HepG2 (cell line): ENCODE measurements at regions not wholly inside any gene's neighbourhood (a gene's known extent, or its start where the extent isn't known, plus 50 kb on each side); places are given as distances from the start of the nearest gene placed in this dataset.
A peak's percentile ranks its signal among the peaks of the same experiment; 100 is the strongest.

Experiments
- GABPA ChIP-seq, 2 experiments: IDR thresholded peaks; 2 replicates each; pipeline ENCODE4 v1.6.1; 2011 to 2016; ENCODE audit warnings: low read depth in 2 of 2, low read length in 1 of 2, missing biosample characterization in 1 of 2, missing genetic modification characterization in 1 of 2
- NONO ChIP-seq, 2 experiments: fragments of 450-650 bp in 1 of 2; sonication (generic) in 1 of 2; formaldehyde crosslinking in 1 of 2; IDR thresholded peaks in 1 of 2; conservative IDR thresholded peaks in 1 of 2; 2 replicates each; pipeline versions ENCODE4 v1.6.1 to v1.8.0; 2017 to 2022; ENCODE audit warnings: mild to moderate bottlenecking in 1 of 2, missing genetic modification reagents in 1 of 2, moderate library complexity in 1 of 2
- PITX1 ChIP-seq: sonication (generic); formaldehyde crosslinking; IDR thresholded peaks from 2 replicates; pipeline ENCODE4 v1.5.1; 2020; ENCODE audit warnings: mild to moderate bottlenecking, missing genetic modification reagents
- TAF15 ChIP-seq: fragments of 200-400 bp; formaldehyde crosslinking; IDR thresholded peaks from one replicate; pipeline ENCODE4 v1.6.1; 2018; ENCODE audit warnings: mild to moderate bottlenecking, low read depth, low read length; ENCODE audit not compliant: poor library complexity, severe bottlenecking
- ZBTB20 ChIP-seq: sonication (generic); formaldehyde crosslinking; IDR thresholded peaks from 2 replicates; pipeline ENCODE4 v1.8.1; 2023; ENCODE audit warnings: missing genetic modification reagents, low read depth, mild to moderate bottlenecking, borderline replicate concordance
- ZMYM4 ChIP-seq: sonication (generic); formaldehyde crosslinking; IDR thresholded peaks from 2 replicates; pipeline ENCODE4 v1.8.1; 2023; ENCODE audit warnings: mild to moderate bottlenecking, missing genetic modification reagents
- ZNF577 ChIP-seq: sonication (generic); formaldehyde crosslinking; IDR thresholded peaks from 2 replicates; pipeline ENCODE4 v1.4.0; 2020; ENCODE audit warnings: mild to moderate bottlenecking, low read depth, missing genetic modification reagents, borderline replicate concordance
- TF ChIP-seq, protein P1 (sequence below): sonication (generic); formaldehyde crosslinking; conservative IDR thresholded peaks from 2 replicates; pipeline ENCODE4 v1.8.1; 2023; ENCODE audit warnings: missing genetic modification reagents
- TF ChIP-seq, protein P2 (sequence below): sonication (generic); formaldehyde crosslinking; IDR thresholded peaks from 2 replicates; pipeline ENCODE4 v1.8.1; 2022; ENCODE audit warnings: mild to moderate bottlenecking, missing genetic modification reagents
- TF ChIP-seq, protein P3 (sequence below): sonication (generic); formaldehyde crosslinking; IDR thresholded peaks from 2 replicates; pipeline ENCODE4 v1.9.0; 2021; ENCODE audit warnings: mild to moderate bottlenecking, missing genetic modification reagents
- TF ChIP-seq, protein P4 (sequence below): sonication (generic); formaldehyde crosslinking; IDR thresholded peaks from 2 replicates; pipeline ENCODE4 v1.5.1; 2020; ENCODE audit warnings: mild to moderate bottlenecking, missing genetic modification reagents, moderate library complexity

DNA sequence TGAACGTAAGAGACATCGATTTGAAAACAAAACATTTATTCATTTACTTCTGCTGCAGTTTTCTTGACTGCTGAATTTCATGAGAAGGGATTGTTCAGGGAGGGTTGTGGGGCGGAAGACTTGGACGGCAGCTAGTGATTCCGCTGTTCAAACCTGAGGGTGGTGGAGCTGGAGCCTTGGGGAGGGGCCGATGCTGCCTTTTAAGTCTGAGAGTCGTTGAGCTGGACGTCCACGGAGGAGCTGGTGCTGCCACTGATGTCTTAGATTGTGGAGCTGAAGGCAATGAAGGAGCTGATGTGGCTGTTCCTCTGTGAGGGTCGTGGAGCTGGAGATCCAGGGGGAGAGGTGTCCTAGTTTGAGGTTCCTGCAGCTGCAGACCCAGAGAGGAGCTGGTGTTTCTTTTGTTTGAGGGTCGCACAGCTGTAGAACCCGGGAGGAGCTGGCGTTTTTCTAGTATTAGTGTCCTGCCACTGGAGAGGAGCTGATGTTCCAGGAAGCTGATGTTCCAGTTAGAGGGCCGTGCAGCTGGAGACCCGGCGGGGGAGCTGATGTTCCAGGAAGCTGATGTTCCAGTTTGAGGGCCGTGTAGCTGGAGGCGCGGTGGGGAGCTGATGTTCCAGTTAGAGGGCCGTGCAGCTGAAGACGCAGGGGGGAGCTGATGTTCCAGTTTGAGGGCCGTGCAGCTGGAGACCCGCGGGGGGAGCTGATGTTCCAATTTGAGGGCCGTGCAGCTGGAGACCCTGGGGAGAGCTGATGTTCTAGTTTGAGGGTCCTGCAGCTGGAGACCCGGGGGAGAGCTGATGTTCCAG, 150.9 kb downstream of the RTP5 start (continued):
- TF ChIP-seq, protein P1, sequence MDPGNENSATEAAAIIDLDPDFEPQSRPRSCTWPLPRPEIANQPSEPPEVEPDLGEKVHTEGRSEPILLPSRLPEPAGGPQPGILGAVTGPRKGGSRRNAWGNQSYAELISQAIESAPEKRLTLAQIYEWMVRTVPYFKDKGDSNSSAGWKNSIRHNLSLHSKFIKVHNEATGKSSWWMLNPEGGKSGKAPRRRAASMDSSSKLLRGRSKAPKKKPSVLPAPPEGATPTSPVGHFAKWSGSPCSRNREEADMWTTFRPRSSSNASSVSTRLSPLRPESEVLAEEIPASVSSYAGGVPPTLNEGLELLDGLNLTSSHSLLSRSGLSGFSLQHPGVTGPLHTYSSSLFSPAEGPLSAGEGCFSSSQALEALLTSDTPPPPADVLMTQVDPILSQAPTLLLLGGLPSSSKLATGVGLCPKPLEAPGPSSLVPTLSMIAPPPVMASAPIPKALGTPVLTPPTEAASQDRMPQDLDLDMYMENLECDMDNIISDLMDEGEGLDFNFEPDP, result no peak
- peak; percentile 69 for TF ChIP-seq ZMYM4 (CRISPR knock-in tag)
- 0 out of 2 replicates have a peak, but pooled peaks have one; percentile 21 for TF ChIP-seq ZNF577
- TF ChIP-seq, protein P2, sequence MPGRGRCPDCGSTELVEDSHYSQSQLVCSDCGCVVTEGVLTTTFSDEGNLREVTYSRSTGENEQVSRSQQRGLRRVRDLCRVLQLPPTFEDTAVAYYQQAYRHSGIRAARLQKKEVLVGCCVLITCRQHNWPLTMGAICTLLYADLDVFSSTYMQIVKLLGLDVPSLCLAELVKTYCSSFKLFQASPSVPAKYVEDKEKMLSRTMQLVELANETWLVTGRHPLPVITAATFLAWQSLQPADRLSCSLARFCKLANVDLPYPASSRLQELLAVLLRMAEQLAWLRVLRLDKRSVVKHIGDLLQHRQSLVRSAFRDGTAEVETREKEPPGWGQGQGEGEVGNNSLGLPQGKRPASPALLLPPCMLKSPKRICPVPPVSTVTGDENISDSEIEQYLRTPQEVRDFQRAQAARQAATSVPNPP (CRISPR knock-in tag), result no peak
- no peak for TF ChIP-seq ZBTB20 (CRISPR knock-in tag)
- TF ChIP-seq, protein P3, sequence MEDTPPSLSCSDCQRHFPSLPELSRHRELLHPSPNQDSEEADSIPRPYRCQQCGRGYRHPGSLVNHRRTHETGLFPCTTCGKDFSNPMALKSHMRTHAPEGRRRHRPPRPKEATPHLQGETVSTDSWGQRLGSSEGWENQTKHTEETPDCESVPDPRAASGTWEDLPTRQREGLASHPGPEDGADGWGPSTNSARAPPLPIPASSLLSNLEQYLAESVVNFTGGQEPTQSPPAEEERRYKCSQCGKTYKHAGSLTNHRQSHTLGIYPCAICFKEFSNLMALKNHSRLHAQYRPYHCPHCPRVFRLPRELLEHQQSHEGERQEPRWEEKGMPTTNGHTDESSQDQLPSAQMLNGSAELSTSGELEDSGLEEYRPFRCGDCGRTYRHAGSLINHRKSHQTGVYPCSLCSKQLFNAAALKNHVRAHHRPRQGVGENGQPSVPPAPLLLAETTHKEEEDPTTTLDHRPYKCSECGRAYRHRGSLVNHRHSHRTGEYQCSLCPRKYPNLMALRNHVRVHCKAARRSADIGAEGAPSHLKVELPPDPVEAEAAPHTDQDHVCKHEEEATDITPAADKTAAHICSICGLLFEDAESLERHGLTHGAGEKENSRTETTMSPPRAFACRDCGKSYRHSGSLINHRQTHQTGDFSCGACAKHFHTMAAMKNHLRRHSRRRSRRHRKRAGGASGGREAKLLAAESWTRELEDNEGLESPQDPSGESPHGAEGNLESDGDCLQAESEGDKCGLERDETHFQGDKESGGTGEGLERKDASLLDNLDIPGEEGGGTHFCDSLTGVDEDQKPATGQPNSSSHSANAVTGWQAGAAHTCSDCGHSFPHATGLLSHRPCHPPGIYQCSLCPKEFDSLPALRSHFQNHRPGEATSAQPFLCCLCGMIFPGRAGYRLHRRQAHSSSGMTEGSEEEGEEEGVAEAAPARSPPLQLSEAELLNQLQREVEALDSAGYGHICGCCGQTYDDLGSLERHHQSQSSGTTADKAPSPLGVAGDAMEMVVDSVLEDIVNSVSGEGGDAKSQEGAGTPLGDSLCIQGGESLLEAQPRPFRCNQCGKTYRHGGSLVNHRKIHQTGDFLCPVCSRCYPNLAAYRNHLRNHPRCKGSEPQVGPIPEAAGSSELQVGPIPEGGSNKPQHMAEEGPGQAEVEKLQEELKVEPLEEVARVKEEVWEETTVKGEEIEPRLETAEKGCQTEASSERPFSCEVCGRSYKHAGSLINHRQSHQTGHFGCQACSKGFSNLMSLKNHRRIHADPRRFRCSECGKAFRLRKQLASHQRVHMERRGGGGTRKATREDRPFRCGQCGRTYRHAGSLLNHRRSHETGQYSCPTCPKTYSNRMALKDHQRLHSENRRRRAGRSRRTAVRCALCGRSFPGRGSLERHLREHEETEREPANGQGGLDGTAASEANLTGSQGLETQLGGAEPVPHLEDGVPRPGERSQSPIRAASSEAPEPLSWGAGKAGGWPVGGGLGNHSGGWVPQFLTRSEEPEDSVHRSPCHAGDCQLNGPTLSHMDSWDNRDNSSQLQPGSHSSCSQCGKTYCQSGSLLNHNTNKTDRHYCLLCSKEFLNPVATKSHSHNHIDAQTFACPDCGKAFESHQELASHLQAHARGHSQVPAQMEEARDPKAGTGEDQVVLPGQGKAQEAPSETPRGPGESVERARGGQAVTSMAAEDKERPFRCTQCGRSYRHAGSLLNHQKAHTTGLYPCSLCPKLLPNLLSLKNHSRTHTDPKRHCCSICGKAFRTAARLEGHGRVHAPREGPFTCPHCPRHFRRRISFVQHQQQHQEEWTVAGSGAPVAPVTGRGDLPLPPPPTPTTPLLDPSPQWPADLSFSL (CRISPR knock-in tag), result no peak
- peak; percentile 34; the same call in 1 of the 2 replicates for TF ChIP-seq PITX1 (CRISPR knock-in tag)
- TF ChIP-seq, protein P4, sequence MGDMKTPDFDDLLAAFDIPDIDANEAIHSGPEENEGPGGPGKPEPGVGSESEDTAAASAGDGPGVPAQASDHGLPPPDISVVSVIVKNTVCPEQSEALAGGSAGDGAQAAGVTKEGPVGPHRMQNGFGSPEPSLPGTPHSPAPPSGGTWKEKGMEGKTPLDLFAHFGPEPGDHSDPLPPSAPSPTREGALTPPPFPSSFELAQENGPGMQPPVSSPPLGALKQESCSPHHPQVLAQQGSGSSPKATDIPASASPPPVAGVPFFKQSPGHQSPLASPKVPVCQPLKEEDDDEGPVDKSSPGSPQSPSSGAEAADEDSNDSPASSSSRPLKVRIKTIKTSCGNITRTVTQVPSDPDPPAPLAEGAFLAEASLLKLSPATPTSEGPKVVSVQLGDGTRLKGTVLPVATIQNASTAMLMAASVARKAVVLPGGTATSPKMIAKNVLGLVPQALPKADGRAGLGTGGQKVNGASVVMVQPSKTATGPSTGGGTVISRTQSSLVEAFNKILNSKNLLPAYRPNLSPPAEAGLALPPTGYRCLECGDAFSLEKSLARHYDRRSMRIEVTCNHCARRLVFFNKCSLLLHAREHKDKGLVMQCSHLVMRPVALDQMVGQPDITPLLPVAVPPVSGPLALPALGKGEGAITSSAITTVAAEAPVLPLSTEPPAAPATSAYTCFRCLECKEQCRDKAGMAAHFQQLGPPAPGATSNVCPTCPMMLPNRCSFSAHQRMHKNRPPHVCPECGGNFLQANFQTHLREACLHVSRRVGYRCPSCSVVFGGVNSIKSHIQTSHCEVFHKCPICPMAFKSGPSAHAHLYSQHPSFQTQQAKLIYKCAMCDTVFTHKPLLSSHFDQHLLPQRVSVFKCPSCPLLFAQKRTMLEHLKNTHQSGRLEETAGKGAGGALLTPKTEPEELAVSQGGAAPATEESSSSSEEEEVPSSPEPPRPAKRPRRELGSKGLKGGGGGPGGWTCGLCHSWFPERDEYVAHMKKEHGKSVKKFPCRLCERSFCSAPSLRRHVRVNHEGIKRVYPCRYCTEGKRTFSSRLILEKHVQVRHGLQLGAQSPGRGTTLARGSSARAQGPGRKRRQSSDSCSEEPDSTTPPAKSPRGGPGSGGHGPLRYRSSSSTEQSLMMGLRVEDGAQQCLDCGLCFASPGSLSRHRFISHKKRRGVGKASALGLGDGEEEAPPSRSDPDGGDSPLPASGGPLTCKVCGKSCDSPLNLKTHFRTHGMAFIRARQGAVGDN, result peak; percentile 70
- TF ChIP-seq NONO (IDR thresholded peaks at IDR 0.05), result no peak
- peak; percentile 52; the same call in 1 of the 2 replicates for TF ChIP-seq NONO (CRISPR knock-in tag; conservative IDR thresholded peaks at IDR 0.05)
- no peak for TF ChIP-seq GABPA (IDR thresholded peaks at IDR 0.05; ENCODE audit: low read depth, low read length)
- TF ChIP-seq GABPA (CRISPR knock-in tag; IDR thresholded peaks at IDR 0.05; ENCODE audit: low read depth), result no peak
- no peak for TF ChIP-seq TAF15
